Upper lobe of left lung (tissue), 4 donors: ENCODE measurements at regions not wholly inside any gene's neighbourhood (a gene's known extent, or its start where the extent isn't known, plus 50 kb on each side); places are given as distances from the start of the nearest gene placed in this dataset.

Experiments
- EP300 ChIP-seq, 4 donors: sonication (generic); formaldehyde crosslinking; IDR thresholded peaks; one replicate each; pipeline ENCODE4 v1.5.1; 2017; ENCODE audit warnings: antibody characterized with exemption in 4 of 4, control low read depth in 2 of 4
- POLR2A ChIP-seq, 4 donors: fragments of 450-650 bp; IDR thresholded peaks; one replicate each; pipeline ENCODE4 v1.5.1; 2016 to 2017; ENCODE audit warnings: antibody characterized with exemption in 4 of 4, mild to moderate bottlenecking in 2 of 4
- POLR2AphosphoS5 ChIP-seq, 2 donors: sonication (generic); formaldehyde crosslinking; IDR thresholded peaks; one replicate each; pipeline ENCODE4 v1.5.1; 2017; ENCODE audit warnings: antibody characterized with exemption in 2 of 2
- TF ChIP-seq, protein P1 (sequence below), 6 experiments: fragments of 450-650 bp in 4 of 6; fragments of 200-600 bp in 2 of 6; sonication (generic) in 2 of 6; IDR thresholded peaks; one replicate each; pipeline ENCODE4 v1.5.1; 2016 to 2019; ENCODE audit warnings: antibody characterized with exemption in 6 of 6

- TF ChIP-seq, protein P1, sequence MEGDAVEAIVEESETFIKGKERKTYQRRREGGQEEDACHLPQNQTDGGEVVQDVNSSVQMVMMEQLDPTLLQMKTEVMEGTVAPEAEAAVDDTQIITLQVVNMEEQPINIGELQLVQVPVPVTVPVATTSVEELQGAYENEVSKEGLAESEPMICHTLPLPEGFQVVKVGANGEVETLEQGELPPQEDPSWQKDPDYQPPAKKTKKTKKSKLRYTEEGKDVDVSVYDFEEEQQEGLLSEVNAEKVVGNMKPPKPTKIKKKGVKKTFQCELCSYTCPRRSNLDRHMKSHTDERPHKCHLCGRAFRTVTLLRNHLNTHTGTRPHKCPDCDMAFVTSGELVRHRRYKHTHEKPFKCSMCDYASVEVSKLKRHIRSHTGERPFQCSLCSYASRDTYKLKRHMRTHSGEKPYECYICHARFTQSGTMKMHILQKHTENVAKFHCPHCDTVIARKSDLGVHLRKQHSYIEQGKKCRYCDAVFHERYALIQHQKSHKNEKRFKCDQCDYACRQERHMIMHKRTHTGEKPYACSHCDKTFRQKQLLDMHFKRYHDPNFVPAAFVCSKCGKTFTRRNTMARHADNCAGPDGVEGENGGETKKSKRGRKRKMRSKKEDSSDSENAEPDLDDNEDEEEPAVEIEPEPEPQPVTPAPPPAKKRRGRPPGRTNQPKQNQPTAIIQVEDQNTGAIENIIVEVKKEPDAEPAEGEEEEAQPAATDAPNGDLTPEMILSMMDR (IDR thresholded peaks at IDR 0.05): no peak
- TF ChIP-seq EP300 (IDR thresholded peaks at IDR 0.05) (no peak), POLR2A (IDR thresholded peaks at IDR 0.05) (no peak), POLR2AphosphoS5 (IDR thresholded peaks at IDR 0.05) (no peak)
Measured at GRCh38 chr3:65284961-65285360, 597.2 kb upstream of the ADAMTS9 start.
